ENCODE measurements at regions not wholly inside any gene's neighbourhood (a gene's known extent, or its start where the extent isn't known, plus 50 kb on each side); places are given as distances from the start of the nearest gene placed in this dataset.

DNA sequence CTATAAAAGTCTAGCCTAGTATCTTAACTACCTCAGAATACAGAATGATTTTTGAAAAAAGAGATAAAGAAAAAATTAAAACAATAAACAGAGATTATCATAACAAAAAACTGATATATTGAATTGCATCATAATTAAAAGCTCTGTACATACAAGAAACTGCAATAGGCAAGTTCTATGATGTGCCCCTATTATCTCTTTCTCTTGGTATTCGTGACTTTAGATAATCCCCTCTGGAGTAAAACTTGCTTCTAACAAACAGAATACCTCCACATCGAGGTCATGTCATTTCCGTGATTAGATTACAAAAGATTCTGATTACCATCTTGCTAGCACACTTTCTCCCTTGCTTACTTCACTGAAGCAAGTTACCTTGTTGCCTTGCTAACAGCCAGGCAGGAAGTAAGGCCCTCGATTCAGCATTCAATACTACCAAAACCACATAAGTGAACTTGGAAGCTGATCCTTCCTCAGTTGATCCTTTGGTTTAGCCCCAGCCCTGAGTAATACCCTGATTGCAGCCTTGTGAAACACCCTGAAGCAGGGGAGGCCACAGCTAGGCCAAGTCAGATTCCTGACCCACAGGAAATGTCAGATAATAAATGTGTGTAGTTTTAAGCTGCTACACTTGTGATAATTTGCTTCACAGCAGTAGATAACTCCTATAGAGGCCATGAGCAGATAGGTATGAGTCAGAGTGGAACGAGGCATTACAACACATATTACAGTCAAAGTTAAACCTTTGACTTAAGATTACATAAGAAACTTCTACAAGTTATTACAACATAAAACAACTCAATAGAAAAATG, 53.7 kb upstream of the TMX4 start:
- no peak overlapping the region for H3K4me3 Mint-ChIP-seq (ENCODE audit: unreplicated experiment)
- DNase-seq (ENCODE audit: low spot score), result no peak
- H3K27ac Mint-ChIP-seq (ENCODE audit: unreplicated experiment), result no peak overlapping the region
- peaks cover 5% of the 10 kb centered on the region for H3K4me1 Mint-ChIP-seq (ENCODE audit: low read depth)
- peaks cover 4% of the 10 kb centered on the region for H3K27me3 Mint-ChIP-seq (ENCODE audit: low read depth)
- TF ChIP-seq, protein P1, sequence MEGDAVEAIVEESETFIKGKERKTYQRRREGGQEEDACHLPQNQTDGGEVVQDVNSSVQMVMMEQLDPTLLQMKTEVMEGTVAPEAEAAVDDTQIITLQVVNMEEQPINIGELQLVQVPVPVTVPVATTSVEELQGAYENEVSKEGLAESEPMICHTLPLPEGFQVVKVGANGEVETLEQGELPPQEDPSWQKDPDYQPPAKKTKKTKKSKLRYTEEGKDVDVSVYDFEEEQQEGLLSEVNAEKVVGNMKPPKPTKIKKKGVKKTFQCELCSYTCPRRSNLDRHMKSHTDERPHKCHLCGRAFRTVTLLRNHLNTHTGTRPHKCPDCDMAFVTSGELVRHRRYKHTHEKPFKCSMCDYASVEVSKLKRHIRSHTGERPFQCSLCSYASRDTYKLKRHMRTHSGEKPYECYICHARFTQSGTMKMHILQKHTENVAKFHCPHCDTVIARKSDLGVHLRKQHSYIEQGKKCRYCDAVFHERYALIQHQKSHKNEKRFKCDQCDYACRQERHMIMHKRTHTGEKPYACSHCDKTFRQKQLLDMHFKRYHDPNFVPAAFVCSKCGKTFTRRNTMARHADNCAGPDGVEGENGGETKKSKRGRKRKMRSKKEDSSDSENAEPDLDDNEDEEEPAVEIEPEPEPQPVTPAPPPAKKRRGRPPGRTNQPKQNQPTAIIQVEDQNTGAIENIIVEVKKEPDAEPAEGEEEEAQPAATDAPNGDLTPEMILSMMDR (IDR thresholded peaks at IDR 0.05), result no peak
- no peaks in the 10 kb centered on the region for H3K9me3 Mint-ChIP-seq (ENCODE audit: low read depth)
- H3K36me3 Mint-ChIP-seq (ENCODE audit: low read depth), result no peaks in the 10 kb centered on the region

DNA sequence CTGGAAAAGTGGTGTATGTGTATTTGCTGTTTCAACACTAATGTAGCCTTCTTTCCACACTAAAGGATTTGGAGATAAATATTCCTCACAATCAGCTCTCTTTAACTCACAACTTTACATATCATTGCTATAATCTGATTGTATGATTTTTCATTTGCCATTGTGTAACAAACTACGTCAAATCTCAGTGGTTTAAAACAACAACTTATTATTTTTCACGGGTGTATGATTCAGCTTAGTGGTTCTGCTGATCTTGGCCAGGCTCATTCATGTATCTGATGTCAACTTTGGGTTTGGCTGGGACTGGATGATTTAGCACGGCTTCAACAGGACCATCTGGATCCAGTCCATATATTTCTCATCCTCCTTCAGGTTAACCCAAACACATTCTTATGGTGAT, 55.4 kb upstream of the TMX4 start:
- H3K4me1 Mint-ChIP-seq (ENCODE audit: low read depth), result peaks cover 5% of the 10 kb centered on the region
- peaks cover 2% of the 10 kb centered on the region for H3K27me3 Mint-ChIP-seq (ENCODE audit: low read depth)
- DNase-seq (ENCODE audit: low spot score), result no peak
- no peaks in the 10 kb centered on the region for H3K9me3 Mint-ChIP-seq (ENCODE audit: low read depth)
- no peak overlapping the region for H3K27ac Mint-ChIP-seq (ENCODE audit: unreplicated experiment)
- no peak overlapping the region for H3K4me3 Mint-ChIP-seq (ENCODE audit: unreplicated experiment)
- TF ChIP-seq, protein P1 (IDR thresholded peaks at IDR 0.05), result no peak
- no peaks in the 10 kb centered on the region for H3K36me3 Mint-ChIP-seq (ENCODE audit: low read depth)

DNA sequence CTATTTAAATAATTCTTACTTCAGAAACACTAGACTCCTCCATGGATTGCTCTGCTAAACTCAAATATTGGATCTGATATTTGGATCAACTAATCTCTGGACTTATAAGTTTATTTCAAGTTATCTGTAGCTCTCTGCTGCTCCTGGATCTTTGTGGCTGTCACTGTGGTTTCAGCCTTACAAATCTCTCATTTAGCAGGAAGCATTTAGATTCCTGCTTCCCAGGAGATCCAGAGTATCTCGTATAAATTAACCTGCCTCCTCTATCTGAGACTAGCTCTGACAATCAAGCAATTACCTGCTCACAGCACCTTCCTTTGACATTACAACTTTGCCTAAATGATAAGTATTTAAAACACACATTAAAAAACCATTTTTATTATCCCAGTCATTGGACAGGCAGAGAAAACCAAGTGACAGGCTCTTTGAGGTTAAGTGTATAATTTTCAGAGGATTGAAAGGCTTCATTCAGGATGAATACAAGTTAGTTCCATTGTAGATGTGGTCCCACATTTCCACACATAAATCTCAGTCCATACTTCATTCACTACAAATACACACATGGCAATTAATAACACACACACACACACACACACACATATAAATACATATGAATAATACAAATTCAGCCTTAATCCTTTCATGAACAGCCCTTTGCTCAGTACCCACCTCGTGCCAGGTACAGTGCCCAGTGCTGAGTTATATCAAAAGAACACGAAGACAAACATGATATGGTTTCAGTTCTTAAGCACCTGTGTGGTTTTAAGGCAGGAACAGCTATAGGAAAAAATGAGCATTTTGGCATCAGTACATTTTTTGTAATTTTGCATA, 55.5 kb upstream of the PLCB1 start:
- TF ChIP-seq, protein P1 (IDR thresholded peaks at IDR 0.05), result no peak
- no peaks in the 10 kb centered on the region for H3K36me3 Mint-ChIP-seq (ENCODE audit: low read depth)
- H3K9me3 Mint-ChIP-seq (ENCODE audit: low read depth), result no peaks in the 10 kb centered on the region
- DNase-seq (ENCODE audit: low spot score), result no peak
- H3K27me3 Mint-ChIP-seq (ENCODE audit: low read depth), result peaks cover under 1% of the 10 kb centered on the region
- H3K4me1 Mint-ChIP-seq (ENCODE audit: low read depth), result peaks cover 5% of the 10 kb centered on the region
- H3K4me3 Mint-ChIP-seq (ENCODE audit: unreplicated experiment), result no peak overlapping the region
- H3K27ac Mint-ChIP-seq (ENCODE audit: unreplicated experiment), result no peak overlapping the region

DNA sequence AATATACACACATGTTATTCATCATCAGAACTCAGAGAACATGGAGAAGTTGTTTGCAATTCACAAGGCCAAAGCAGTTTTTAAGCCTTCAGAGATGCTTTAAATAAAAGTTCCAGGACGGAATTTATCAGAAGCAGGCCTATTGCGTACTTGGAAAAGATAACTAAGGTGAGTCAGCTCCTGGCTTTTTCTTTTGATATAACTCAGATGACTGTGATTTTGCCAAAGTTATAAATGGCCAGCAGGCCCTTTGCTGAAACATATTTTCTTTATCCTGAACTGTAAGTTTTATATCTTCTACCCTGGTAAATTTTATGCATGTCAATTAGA, 55.0 kb upstream of the PLCB1 start:
- TF ChIP-seq, protein P1 (IDR thresholded peaks at IDR 0.05), result no peak
- Mint-ChIP-seq H3K4me3 (ENCODE audit: unreplicated experiment) (no peak overlapping the region), H3K27me3 (ENCODE audit: low read depth) (no peaks in the 10 kb centered on the region), H3K36me3 (ENCODE audit: low read depth) (no peaks in the 10 kb centered on the region), H3K4me1 (ENCODE audit: low read depth) (peaks cover 5% of the 10 kb centered on the region), H3K9me3 (ENCODE audit: low read depth) (no peaks in the 10 kb centered on the region), H3K27ac (ENCODE audit: unreplicated experiment) (no peak overlapping the region)
- DNase-seq (ENCODE audit: low spot score), result no peak

DNA sequence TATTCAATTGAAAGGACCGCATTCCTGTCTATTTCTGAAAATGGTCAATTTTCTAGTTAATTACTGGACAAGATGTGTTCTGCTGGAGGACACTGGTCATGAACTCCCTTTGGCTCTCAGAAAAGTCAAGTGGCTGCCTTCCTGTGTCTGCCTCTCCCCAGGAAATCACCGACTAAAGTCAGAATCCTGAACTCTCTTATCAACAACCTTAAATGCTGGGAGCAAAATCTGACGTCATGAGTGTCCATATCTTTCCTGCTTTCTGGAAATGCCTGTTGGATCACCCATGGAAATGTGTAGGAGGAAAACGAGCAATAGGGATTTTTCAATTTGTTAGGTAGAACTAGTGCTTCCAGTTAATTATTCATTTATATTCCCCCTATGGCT, 53.5 kb upstream of the PLCB1 start:
- H3K4me3 Mint-ChIP-seq (ENCODE audit: unreplicated experiment), result no peak overlapping the region
- no peak for DNase-seq (ENCODE audit: low spot score)
- H3K27ac Mint-ChIP-seq (ENCODE audit: unreplicated experiment), result no peak overlapping the region
- no peaks in the 10 kb centered on the region for H3K27me3 Mint-ChIP-seq (ENCODE audit: low read depth)
- no peaks in the 10 kb centered on the region for H3K36me3 Mint-ChIP-seq (ENCODE audit: low read depth)
- no peaks in the 10 kb centered on the region for H3K9me3 Mint-ChIP-seq (ENCODE audit: low read depth)
- peaks cover 5% of the 10 kb centered on the region for H3K4me1 Mint-ChIP-seq (ENCODE audit: low read depth)
- TF ChIP-seq, protein P1 (IDR thresholded peaks at IDR 0.05), result no peak

All from chondrocyte (in vitro differentiated cells).